Nucleus accumbens (tissue), 56 donors: ENCODE measurements at regions not wholly inside any gene's neighbourhood (a gene's known extent, or its start where the extent isn't known, plus 50 kb on each side); places are given as distances from the start of the nearest gene placed in this dataset.
"Not testable (repeated sequence)": the region's sequence is repeated elsewhere in the genome, so short reads cannot be mapped to it uniquely, and the experiment has no call there.

Experiments
- DNase-seq, 56 donors: peaks; one replicate each; lab custom pipeline; 2025; lab: John Stamatoyannopoulos, UW

DNA sequence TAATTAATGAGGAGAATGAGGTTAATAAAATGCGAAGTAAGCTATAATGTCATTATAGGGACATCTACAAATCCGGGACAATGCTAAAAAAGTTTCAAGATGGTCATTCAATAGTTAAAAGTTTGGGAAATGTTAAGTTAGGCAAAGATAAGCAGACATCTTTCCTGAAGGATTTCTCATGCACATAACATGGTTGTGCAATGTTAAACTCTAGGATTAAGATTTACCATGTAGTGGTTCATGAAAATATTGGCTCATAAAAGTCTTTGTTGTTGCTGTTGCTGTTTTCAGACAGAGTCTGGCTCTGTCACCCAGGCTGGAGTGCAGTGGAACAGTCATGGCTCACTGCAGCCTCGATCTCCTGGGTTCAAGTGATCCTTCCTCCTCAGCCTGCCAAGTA is 751.5 kb upstream of the CCDC179 start:
- DNase-seq = no peak

DNA sequence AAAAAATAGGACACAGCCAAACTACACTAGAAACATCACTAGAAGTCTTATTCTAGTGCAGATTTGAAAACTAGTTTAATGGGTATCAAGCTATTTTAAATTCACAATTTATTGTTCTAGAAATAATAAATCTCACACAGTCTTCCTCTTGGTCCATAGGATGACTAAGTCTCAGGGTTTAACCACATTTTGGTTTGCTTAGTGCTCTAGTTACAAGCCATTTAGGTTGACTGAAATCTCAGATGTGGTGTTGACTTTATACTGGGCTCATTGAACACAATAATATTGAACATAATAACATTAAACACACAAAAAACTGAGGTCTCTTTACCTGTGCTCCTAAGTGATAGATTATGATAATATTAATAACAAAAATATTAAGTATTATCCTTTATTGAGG is 760.3 kb upstream of the CCDC179 start:
- DNase-seq = no peak

DNA sequence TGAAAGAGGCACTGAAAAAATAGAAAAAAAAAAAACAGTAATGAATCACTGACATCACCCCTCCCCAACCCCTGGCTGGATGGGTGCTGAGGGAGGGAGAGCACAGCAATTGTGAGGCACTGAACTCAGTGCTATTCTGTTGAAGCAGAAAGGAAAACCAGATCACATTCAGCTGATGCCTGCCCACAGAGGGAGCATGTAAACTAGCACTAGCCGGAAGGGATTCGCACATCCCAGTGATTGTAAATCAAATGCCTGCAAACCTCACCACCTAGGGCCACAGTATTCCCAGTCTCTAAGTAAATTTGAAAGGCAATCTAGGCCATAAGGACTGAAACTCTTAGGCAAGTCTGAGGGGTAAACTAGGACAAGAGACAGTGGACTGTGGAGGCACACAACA is 772.0 kb upstream of the CCDC179 start:
- DNase-seq = no peak

DNA sequence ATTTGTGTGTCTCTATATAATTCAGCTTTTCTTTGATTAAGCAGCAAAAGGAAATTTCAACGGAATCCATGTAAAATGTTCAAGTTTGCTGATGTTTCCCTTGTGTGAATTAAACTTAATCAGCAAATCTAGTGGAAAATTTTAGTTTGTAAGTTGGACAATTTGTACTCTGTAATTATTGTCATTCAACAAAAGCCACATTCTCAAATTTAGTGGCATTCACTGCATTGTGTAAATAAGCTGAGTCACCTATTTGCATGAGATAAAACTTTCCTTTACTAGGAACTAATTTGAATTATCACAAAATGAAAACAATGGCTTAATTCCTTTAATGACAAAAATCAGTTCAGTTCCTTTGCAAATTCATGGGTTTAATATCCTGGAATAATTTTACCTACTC is 784.2 kb upstream of the CCDC179 start:
- no peak for DNase-seq

DNA sequence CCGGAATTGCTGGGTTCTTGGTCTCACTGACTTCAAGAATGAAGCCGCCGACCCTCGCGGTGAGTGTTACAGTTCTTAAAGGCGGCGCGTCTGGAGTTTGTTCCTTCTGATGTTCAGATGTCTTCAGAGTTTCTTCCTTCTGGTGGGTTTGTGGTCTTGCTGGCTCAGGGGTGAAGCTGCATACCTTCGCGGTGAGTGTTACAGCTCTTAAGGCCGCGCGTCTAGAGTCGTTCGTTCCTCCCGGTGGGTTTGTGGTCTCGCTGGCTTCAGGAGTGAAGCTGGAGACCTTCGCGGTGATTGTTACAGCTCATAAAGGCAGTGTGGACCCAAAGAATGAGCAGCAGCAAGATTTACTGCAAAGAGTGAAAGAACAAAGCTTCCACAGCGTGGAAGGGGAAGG is 792.1 kb upstream of the CCDC179 start:
- not testable (repeated sequence) for DNase-seq

DNA sequence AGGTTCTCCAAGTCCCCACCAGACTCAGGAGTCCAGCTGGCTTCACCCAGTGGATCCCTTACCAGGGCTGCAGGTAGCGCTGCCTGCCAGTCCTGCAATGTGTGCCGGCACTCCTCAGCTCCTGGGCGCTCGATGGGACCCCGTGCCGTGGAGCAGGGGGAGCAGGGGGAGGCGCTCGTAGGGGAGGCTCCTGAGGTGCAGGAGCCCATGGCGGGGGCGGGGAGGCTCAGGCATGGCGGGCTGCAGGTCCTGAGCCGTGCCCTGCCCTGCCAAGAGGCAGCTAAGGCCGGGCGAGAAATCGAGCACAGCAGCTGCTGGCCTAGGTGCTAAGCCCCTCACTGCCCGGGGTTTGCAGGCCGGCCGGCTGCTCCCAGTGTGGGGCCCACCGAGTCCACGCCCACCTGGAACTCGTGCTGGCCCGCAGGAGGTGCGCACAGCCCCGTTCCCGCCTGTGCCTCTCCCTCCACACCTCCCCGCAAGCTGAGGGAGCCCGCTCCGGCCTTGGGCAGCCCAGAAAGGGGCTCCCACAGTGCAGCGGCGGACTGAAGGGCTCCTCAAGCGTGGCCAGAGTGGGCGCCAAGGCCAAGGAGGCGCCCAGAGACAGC is 792.9 kb upstream of the CCDC179 start:
- no peak for DNase-seq

DNA sequence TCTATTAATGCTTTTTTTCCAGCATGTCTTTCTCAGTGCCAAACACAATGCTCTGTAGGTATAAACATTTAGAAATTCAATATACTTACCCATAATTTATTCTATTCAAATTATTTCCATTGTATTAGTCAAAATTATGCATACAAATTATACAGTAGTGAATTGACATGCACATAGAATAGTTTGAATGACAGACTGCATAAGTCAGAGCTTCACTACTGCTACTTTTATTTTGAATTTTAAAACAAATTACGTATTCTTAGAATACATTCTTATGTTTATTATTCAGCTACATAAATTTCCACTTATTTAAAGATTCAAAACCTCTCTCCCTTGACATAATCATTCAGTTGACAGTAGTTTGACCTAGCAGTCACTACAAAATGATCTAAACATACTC is 808.0 kb upstream of the CCDC179 start:
- DNase-seq = no peak

DNA sequence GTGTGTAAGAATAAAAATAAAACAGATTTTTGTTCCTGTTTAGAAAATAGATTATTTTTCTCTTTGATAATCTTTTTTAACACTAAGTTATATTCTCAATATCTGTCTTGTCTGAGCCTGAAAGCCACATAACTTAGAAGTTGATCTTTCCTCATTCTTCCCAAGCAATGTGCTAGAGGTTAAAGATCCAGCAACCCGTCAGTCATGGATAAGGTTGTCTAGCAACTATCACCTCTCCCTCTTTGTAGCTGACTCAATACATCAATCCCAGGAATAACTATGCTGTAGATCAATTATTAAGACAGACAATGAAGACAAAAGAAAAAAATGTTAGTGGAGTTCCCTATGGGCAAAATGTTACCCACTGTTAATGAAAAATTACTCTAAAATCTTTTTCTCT is 813.1 kb upstream of the CCDC179 start:
- DNase-seq = no peak

DNA sequence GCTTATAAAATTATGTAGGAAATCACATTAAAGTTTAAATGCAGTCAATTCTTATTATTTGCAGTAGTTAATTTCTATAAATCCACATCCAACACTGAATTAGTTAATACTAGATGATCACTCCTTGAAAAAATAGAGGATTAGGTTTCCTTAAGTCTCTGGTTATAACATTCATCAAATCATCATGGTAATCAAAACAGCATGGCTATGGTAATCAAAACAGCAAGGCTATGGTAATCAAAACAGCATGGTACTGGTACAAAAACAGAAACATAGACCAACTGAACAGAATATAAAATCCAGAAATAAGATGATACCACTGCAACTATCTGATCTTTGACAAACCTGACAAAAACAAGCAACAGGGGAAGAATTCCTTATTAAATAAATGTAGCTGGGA is 814.6 kb upstream of the CCDC179 start:
- no peak for DNase-seq

DNA sequence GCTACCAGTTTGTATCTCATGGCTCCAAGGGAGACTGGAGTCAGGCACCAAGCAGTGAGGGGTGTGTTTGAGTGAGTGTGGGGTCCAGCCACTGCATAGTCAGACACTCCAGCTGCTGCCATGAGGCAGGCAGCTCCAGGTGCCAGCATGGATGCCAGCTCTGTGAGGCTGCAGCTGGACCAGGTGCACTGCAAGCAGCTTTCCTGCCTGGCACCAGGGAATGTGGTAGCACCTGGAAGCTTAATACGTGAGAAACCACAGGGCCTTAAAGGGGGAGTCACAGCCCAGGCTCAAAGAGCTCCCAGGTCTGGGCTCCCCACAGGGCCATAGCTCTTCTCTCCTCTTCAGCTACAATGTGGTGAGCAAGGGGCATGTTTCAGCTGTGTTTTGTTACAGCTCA is 817.8 kb upstream of the LUZP2 start:
- no peak for DNase-seq

DNA sequence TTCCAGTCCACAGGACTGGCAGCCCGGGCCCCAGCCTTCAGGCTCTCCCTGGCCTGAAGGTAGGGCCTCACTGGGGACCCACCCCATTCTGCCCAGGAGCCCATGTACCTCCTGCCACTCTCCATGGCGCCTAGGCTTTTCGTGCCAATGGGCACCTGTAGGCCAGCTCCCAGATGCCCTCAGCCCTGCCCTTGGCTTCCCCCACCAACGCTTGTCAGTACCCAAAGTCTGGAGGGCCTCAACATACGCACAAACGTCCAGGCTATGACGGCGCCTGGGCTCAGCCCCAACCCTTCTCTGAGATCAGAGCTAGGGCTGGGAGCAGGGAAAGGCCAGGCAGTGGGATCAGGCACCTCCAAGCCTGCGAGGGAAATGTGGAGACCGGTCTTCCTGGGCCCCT is 816.9 kb upstream of the LUZP2 start:
- DNase-seq = no peak

DNA sequence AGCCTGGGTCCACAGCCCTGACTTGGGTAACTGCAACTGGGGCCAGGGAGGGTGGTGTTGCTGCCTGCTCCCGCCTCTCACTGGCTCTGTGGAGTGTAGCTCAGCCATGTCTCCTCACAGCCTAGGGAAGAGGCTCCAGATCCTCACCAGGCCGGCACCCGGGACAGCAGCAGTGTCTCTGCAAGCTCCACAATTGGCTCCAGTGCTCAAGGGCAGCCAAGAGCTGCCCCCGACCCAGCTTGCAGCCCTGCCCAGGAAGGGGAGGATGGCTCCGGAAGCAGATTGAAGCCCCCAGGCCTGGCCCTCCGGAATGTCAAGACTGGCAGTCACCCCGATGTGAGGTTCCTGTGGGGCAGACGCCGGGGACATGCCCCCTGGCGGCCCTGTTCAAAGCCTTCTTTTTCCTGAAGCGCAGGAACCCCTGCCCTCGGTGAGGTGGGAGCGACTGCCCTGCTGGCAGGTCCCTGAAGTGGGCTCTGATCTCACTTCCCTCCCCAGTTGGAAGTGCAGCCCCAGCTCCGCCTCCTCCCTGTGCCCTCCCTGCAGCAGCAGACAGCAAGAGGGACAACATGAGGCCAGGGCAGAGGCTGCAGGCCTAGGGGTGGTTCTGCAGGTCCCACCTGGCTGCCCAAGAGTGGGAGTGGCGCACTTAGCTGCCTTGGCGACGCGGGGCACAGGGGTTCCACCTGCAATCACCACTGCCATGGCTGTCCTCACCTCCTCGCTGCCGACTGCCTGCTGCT is 816.2 kb upstream of the LUZP2 start:
- DNase-seq = no peak

DNA sequence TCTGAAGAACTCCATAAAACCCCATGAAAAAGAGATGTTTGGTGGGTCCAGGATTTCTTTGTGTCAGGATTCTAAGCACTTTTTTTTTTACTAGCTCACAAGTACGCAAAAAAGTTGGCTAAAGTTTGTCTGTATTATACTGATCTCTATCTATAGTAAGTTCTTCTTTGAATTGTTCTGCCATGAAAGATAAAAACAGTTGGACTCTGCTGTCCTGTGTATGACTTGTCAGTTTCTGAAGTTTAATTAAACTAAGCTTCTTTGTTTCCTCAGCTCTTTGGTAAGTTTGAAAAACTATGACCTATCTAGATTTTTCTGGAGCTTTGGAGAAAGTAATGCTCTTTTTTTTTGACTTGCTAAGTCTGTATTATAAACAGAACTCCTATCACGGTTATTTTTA is 812.2 kb upstream of the LUZP2 start:
- DNase-seq = no peak

DNA sequence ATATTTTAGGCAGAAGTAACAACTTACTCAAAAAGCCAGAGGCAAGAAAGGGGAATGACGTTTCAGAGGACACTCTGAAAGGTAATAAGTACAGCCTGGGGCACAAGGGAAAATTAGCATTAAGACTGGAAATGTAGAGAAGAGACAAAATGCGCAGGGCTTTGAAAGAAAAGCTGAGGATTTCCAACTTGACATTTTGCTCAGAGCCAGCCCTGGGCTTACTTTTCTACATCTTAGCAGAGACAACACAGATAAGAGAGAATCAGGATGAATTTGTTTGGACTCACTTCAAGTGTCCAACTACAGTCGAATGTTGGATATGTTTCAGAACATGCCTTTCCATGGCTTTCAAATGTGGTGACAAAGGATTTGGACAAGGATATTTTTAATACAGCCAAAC is 808.9 kb upstream of the LUZP2 start:
- no peak for DNase-seq

DNA sequence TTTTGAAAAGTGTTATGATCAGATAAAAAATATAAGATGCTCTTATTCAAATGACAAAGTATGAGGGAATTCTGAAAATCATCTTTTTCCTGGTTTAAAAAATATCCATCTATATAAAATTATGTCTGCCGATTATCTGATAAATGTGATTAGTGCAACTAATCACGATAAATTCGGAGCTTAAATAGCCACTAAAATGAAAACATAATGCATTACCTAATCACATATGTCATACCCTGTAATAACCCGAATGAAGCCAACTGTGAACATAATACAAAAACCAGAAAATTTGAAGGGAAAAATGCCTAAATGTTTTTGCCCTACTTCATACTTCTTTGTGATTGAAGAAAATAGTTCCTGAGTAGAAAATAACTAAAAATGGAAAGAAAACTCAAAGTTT is 808.4 kb upstream of the LUZP2 start:
- DNase-seq = no peak

DNA sequence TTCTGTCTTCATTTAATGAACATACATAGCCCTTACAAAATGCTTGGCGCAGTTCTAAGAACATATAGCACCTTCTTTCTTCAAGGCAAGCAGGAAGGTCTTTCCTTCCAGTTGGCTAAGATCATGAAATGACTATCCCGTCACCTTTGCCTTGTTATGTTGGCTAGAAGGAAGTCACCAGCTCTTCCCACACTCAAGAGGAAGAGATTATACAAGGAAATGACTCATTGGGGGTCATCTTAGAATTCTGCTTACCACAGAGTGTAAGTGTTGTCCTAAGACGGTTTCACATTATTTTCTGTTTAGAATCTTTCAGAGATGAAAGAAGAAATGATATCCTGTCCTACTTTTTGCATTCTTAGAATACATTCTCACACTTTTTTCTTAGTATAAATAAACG is 808.0 kb upstream of the LUZP2 start:
- DNase-seq = no peak

DNA sequence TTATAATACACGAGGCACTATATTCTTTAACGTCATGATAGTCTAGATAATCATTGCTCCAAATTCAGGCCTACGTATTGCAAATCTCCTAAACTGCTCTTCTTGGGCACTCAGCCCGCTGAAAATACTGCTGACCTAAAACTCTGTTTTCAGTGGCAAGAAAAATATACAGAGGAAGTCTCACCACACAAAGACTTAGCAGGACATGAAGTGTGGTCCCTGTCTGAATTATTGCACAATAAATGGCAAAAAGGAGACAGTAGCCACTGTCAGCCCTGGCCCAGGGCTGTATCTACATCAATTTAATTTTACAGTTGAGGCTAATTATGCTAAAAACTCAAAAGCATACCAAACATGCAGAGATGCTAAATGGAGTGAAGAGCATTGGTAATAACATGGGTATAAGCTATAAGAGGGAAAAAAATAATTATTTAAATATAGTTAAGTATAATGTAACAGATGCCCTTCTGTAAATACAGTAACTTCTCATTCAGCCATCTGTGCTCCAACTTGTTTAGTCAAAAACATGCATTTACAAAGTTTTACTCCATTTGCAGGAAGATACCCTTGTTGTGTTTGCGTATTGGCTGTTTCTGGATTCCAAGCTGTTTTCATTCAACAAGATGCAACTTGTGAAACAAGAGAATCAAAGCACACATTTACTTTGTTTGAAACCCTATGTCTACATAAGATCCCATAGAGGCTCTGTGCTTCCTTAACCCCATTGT is 800.0 kb upstream of the LUZP2 start:
- no peak for DNase-seq

DNA sequence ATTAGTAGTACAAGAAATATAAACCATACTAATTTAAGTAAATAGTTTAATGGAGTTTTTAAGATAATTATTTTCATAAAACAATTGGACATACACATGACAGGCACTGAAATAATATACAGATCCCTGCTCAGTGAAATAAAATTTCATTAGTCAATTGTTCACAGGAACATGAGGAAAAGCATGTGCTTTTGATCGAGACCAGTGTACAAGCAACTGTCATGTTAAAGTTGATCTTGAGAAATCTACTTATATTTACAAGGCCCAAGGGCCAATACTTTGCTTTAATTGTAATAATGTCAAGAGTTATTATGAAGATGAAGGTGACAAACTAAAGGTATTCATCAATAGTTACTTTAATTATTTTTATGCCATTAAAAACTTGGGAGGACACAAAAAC is 792.7 kb upstream of the LUZP2 start:
- no peak for DNase-seq

DNA sequence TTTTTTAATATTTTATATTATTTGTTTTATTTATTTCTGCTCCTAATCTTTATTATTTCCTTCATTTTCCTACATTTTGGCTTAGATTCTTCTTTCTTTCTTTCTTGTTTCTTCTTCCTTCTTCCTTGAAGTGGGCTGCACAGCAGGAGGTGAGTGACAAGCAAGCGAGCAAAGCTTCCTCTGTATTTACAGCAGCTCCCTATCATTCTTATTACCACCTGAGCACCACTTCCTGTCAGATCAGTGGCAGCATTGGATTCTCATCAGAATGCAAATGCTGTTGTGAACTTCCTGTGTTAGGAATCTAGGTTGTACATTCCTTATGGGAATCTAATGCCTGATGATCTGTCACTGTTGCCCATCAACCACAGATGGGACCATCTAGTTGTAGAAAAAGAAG is 784.9 kb upstream of the LUZP2 start:
- no peak for DNase-seq

DNA sequence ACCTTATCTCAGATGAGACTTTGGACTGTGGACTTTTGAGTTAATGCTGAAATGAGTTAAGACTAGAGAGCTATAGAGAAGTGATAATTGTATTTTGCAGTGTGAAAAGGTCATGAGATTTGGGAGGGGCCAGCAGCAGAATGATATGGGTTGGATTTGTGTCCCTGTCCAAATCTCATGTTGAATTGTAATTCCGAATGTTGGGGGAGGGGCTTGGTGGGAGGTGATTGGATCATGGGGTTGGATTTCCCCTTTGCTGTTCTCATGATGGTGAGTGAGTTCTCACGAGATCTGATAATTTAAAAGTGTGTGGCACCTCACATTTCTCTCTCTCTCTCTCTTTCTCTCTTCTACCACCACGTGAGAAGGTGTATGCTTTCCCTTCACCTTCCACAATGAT is 777.8 kb upstream of the LUZP2 start:
- no peak for DNase-seq

DNA sequence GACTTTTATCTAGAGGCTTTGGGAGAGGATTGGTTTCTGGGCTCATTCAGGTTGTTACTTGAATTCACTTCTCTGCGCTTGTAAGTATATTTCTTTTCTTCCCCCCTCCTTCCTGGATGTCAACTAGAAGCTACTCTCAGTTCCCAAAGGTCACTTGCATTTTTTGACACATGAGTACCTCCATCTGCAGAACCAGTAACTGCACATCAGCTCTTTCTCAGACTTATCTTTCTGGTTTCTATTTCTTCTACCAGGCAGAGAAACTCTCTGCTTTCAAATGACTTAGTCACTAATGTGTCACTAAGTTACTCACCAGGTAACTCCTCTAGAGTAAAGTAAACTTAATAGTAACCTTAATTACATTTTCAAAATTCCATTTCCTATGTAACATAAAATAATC is 773.0 kb upstream of the LUZP2 start:
- no peak for DNase-seq

DNA sequence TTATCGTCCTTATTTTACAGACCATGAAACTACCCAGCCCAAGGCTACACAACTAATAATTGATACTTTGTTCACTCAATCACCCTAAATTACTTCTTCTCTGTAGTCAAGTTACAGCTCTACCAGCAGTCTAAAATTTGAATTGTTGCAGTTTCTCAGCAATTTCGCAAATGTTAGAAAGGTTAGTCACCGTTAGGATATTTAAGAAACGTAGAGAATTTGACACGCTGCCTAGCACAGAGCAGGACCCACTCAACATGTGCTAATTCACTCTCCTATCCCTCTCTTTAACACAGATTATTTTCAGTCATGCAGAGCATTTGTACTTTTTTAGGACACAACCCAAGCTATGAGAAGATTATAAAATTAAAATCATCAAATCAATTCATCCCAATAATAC is 771.1 kb upstream of the LUZP2 start:
- no peak for DNase-seq
